Liver (tissue), 8 donors: ENCODE measurements at regions not wholly inside any gene's neighbourhood (a gene's known extent, or its start where the extent isn't known, plus 50 kb on each side); places are given as distances from the start of the nearest gene placed in this dataset.

Source experiments
- DNase-seq: peaks from one replicate; pipeline ENCODE4 v3.0.0-alpha.2; 2017; ENCODE audit warnings: low spot score
- H3K27ac ChIP-seq, 2 donors: one replicate each; pipeline ENCODE4 v1.7.0; 2013; ENCODE audit warnings: inconsistent platforms in 2 of 2, low read length in 2 of 2, control low read depth in 1 of 2, low read depth in 1 of 2, mild to moderate bottlenecking in 1 of 2
- H3K27me3 ChIP-seq, 4 donors: one replicate each; pipeline versions ENCODE4 v1.6.1 to v1.7.0; 2013; ENCODE audit warnings: low read length in 3 of 4, inconsistent platforms in 1 of 4, mild to moderate bottlenecking in 1 of 4, moderate library complexity in 1 of 4; ENCODE audit not compliant: control insufficient read depth in 4 of 4, insufficient read depth in 4 of 4
- H3K36me3 ChIP-seq, 4 donors: one replicate each; pipeline versions ENCODE4 v1.6.1 to v1.7.0; 2013; ENCODE audit warnings: low read length in 3 of 4, mild to moderate bottlenecking in 3 of 4, low read depth in 1 of 4, moderate library complexity in 1 of 4; ENCODE audit not compliant: control insufficient read depth in 4 of 4, insufficient read depth in 3 of 4
- H3K4me1 ChIP-seq, 4 donors: one replicate each; pipeline versions ENCODE4 v1.6.1 to v1.7.0; 2013; ENCODE audit warnings: low read length in 3 of 4, mild to moderate bottlenecking in 3 of 4, moderate library complexity in 1 of 4; ENCODE audit not compliant: control insufficient read depth in 4 of 4, insufficient read depth in 4 of 4
- H3K4me3 ChIP-seq, 3 donors: one replicate each; pipeline versions ENCODE4 v1.6.1 to v1.7.0; 2013; ENCODE audit warnings: low read length in 3 of 3, control low read depth in 1 of 3, low read depth in 1 of 3, mild to moderate bottlenecking in 1 of 3
- H3K9ac ChIP-seq, 2 donors: one replicate each; pipeline ENCODE4 v1.7.0; 2013; ENCODE audit warnings: low read length in 2 of 2, mild to moderate bottlenecking in 2 of 2, moderate library complexity in 2 of 2, control low read depth in 1 of 2, low read depth in 1 of 2
- H3K9me3 ChIP-seq, 4 donors: one replicate each; pipeline versions ENCODE4 v1.6.1 to v1.7.0; 2013; ENCODE audit warnings: low read length in 3 of 4; ENCODE audit not compliant: control insufficient read depth in 4 of 4
- ATF3 ChIP-seq: IDR thresholded peaks from 2 replicates; pipeline ENCODE4 v1.6.1; 2016; ENCODE audit warnings: antibody characterized with exemption
- CTCF ChIP-seq: fragments of 150-350 bp; IDR thresholded peaks from 2 replicates; pipeline ENCODE4 v1.5.1; 2017; ENCODE audit warnings: improper control_type of control experiment, low read depth, low read length; ENCODE audit not compliant: missing input control
- EGR1 ChIP-seq, 2 donors: IDR thresholded peaks; 2 replicates each; pipeline ENCODE4 v1.6.1; 2016 to 2018; ENCODE audit warnings: antibody characterized with exemption in 2 of 2, low read depth in 2 of 2
- GABPA ChIP-seq, 2 donors: IDR thresholded peaks in 1 of 2; conservative IDR thresholded peaks in 1 of 2; 2 replicates each; pipeline ENCODE4 v1.6.1; 2016; ENCODE audit warnings: antibody characterized with exemption in 2 of 2, mild to moderate bottlenecking in 1 of 2, moderate library complexity in 1 of 2
- HNF4A ChIP-seq, 2 donors: conservative IDR thresholded peaks; 2 replicates each; pipeline ENCODE4 v1.6.1; 2016; ENCODE audit warnings: antibody characterized with exemption in 2 of 2, mild to moderate bottlenecking in 2 of 2
- HNF4G ChIP-seq: IDR thresholded peaks from 2 replicates; pipeline ENCODE4 v1.6.1; 2016; ENCODE audit warnings: antibody characterized with exemption
- JUND ChIP-seq, 2 donors: IDR thresholded peaks; 2 replicates each; pipeline ENCODE4 v1.6.1; 2016; ENCODE audit warnings: antibody characterized with exemption in 2 of 2
- MAX ChIP-seq: IDR thresholded peaks from 2 replicates; pipeline ENCODE4 v1.6.1; 2016; ENCODE audit warnings: antibody characterized with exemption
- NR2F2 ChIP-seq: IDR thresholded peaks from 2 replicates; pipeline ENCODE4 v1.6.1; 2016; ENCODE audit warnings: antibody characterized with exemption
- RAD21 ChIP-seq, 2 donors: IDR thresholded peaks; 2 replicates each; pipeline ENCODE4 v1.6.1; 2016; ENCODE audit warnings: antibody characterized with exemption in 2 of 2, mild to moderate bottlenecking in 2 of 2
- REST ChIP-seq: IDR thresholded peaks from 2 replicates; pipeline ENCODE4 v1.6.1; 2016; ENCODE audit warnings: antibody characterized with exemption, mild to moderate bottlenecking
- RXRA ChIP-seq, 2 donors: IDR thresholded peaks; 2 replicates each; pipeline ENCODE4 v1.6.1; 2017 to 2018; ENCODE audit warnings: antibody characterized with exemption in 2 of 2, mild to moderate bottlenecking in 1 of 2
- SP1 ChIP-seq: IDR thresholded peaks from 2 replicates; pipeline ENCODE4 v1.6.1; 2018; ENCODE audit warnings: antibody characterized with exemption, mild to moderate bottlenecking
- TAF1 ChIP-seq: conservative IDR thresholded peaks from 2 replicates; pipeline ENCODE4 v1.6.1; 2016; ENCODE audit warnings: antibody characterized with exemption, mild to moderate bottlenecking
- WGBS: extraction: QIAGEN DNeasy Blood & Tissue Kit; methylation state at CpG from one replicate; pipeline ENCODE4 v1.1.7; 2013; 5-methylcytosine and 5-hydroxymethylcytosine counted together
- donor health status: healthy.
- donor health status: healthy.
- donor health status: healthy.
- donor health status: healthy.
- donor health status: healthy.

- no peak for TF ChIP-seq HNF4A (conservative IDR thresholded peaks at IDR 0.05)
- TF ChIP-seq EGR1 (IDR thresholded peaks at IDR 0.05; ENCODE audit: low read depth in 2 of 2): no peak
- no peak for TF ChIP-seq HNF4G
Observed at GRCh38 chr9:18216376-18216775, 257.6 kb upstream of the ADAMTSL1 start (continued).

- no peaks in the 10 kb centered on the region for H3K36me3 ChIP-seq
- no peaks in the 10 kb centered on the region for H3K9me3 ChIP-seq
- H3K27me3 ChIP-seq: no peaks in the 10 kb centered on the region
- H3K4me3 ChIP-seq: no peak overlapping the region
- no peaks in the 10 kb centered on the region for H3K4me1 ChIP-seq
- H3K27ac ChIP-seq: no peak overlapping the region
- DNase-seq: no peak
- TF ChIP-seq RXRA (IDR thresholded peaks at IDR 0.05) (no peak), CTCF (no peak), SP1 (no peak), GABPA (IDR thresholded peaks at IDR 0.05 in 1 of 2, conservative IDR thresholded peaks at IDR 0.05 in 1 of 2) (no peak), TAF1 (no peak), HNF4A (conservative IDR thresholded peaks at IDR 0.05) (no peak), ATF3 (no peak), REST (no peak), NR2F2 (no peak), JUND (IDR thresholded peaks at IDR 0.05) (no peak), HNF4G (no peak), EGR1 (IDR thresholded peaks at IDR 0.05; ENCODE audit: low read depth in 2 of 2) (no peak)
- WGBS: 88% methylated on average over 3 of the region's 3 CpGs
- H3K9ac ChIP-seq: no peak overlapping the region
Observed at GRCh38 chr9:18228101-18228500, 245.9 kb upstream of the ADAMTSL1 start.

GRCh38 chr9:18229992-18230676, 243.8 kb upstream of the ADAMTSL1 start:
- Histone ChIP-seq H3K4me3 (no peak overlapping the region), H3K4me1 (no peaks in the 10 kb centered on the region), H3K36me3 (no peaks in the 10 kb centered on the region), H3K27me3 (no peaks in the 10 kb centered on the region), H3K27ac (no peak overlapping the region), H3K9me3 (no peaks in the 10 kb centered on the region), H3K9ac (no peak overlapping the region)
- TF ChIP-seq TAF1 (no peak), RAD21 (IDR thresholded peaks at IDR 0.05) (no peak), HNF4G (no peak), MAX (no peak), ATF3 (no peak), CTCF (no peak)
- no peak for DNase-seq
- WGBS: 86% methylated on average over 2 of the region's 2 CpGs
